ENCODE measurements at regions not wholly inside any gene's neighbourhood (a gene's known extent, or its start where the extent isn't known, plus 50 kb on each side); places are given as distances from the start of the nearest gene placed in this dataset.

GRCh38 chr5:21687621-21688020 is 1165.5 kb downstream of the CDH12 start:
- H3K27me3 ChIP-seq (ENCODE audit: control insufficient read depth, insufficient read depth, low read length): no peaks in the 10 kb centered on the region
- no peaks in the 10 kb centered on the region for H3K4me1 ChIP-seq (ENCODE audit: control insufficient read depth, insufficient read depth, low read length)
- no peak for DNase-seq
- H3K27ac ChIP-seq (ENCODE audit: low read length): no peak overlapping the region
- Mint-ChIP-seq H3K36me3 (no peaks in the 10 kb centered on the region), H3K9me3 (peaks cover 2 to 11% of the 10 kb centered on the region in 2 donors), H3K27ac (no peak overlapping the region), H3K4me1 (no peaks in the 10 kb centered on the region), H3K4me3 (no peak overlapping the region), H3K27me3 (ENCODE audit: low read depth in 2 of 2) (no peaks in the 10 kb centered on the region)
- ATAC-seq: no peak
- H3K36me3 ChIP-seq (ENCODE audit: control insufficient read depth, insufficient read depth, low read length): no peaks in the 10 kb centered on the region
- H3K4me3 ChIP-seq (ENCODE audit: low read length): no peak overlapping the region
- 74% methylated on average over 3 of the region's 5 CpGs for WGBS (ENCODE audit: insufficient coverage)
- intact Hi-C loops (cut with micrococcal nuclease): no loop called here
- no peak for TF ChIP-seq CTCF (IDR thresholded peaks at IDR 0.05)
- H3K9me3 ChIP-seq (ENCODE audit: control insufficient read depth, insufficient read depth, low read length): peaks cover 2% of the 10 kb centered on the region

GRCh38 chr5:21686706-21687105 is 1166.4 kb downstream of the CDH12 start:
- TF ChIP-seq CTCF (IDR thresholded peaks at IDR 0.05): no peak
- no peaks in the 10 kb centered on the region for H3K4me1 ChIP-seq (ENCODE audit: control insufficient read depth, insufficient read depth, low read length)

GRCh38 chr5:21685522-21685921 is 1167.6 kb downstream of the CDH12 start:
- no peak for ATAC-seq
- no peaks in the 10 kb centered on the region for H3K4me1 Mint-ChIP-seq
- no peak for DNase-seq
- Histone ChIP-seq H3K4me1 (ENCODE audit: control insufficient read depth, insufficient read depth, low read length) (no peaks in the 10 kb centered on the region), H3K9me3 (ENCODE audit: control insufficient read depth, insufficient read depth, low read length) (peaks cover 2% of the 10 kb centered on the region), H3K4me3 (ENCODE audit: low read length) (no peak overlapping the region), H3K36me3 (ENCODE audit: control insufficient read depth, insufficient read depth, low read length) (no peaks in the 10 kb centered on the region), H3K27ac (ENCODE audit: low read length) (no peak overlapping the region), H3K27me3 (ENCODE audit: control insufficient read depth, insufficient read depth, low read length) (no peaks in the 10 kb centered on the region)
- H3K27ac Mint-ChIP-seq: no peak overlapping the region
- no peaks in the 10 kb centered on the region for H3K36me3 Mint-ChIP-seq
- no peak for TF ChIP-seq CTCF (IDR thresholded peaks at IDR 0.05)
- peaks cover 4 to 8% of the 10 kb centered on the region in 2 donors for H3K9me3 Mint-ChIP-seq
- H3K4me3 Mint-ChIP-seq: no peak overlapping the region
- H3K27me3 Mint-ChIP-seq (ENCODE audit: low read depth in 2 of 2): no peaks in the 10 kb centered on the region
- intact Hi-C loops (cut with micrococcal nuclease): no loop called here
- WGBS (ENCODE audit: insufficient coverage): no CpG with 5 or more reads among the region's 4 CpGs

More at GRCh38 chr5:21686706-21687105, 1166.4 kb downstream of the CDH12 start:
- H3K27me3 Mint-ChIP-seq (ENCODE audit: low read depth in 2 of 2): no peaks in the 10 kb centered on the region
- no peak overlapping the region for H3K4me3 ChIP-seq (ENCODE audit: low read length)
- WGBS (ENCODE audit: insufficient coverage): 87% methylated on average over 3 of the region's 4 CpGs
- intact Hi-C loops (cut with micrococcal nuclease): no loop called here
- H3K4me1 Mint-ChIP-seq: no peaks in the 10 kb centered on the region
- peaks cover 2% of the 10 kb centered on the region for H3K9me3 ChIP-seq (ENCODE audit: control insufficient read depth, insufficient read depth, low read length)
- H3K36me3 ChIP-seq (ENCODE audit: control insufficient read depth, insufficient read depth, low read length): no peaks in the 10 kb centered on the region
- no peak overlapping the region for H3K27ac Mint-ChIP-seq
- no peak overlapping the region for H3K27ac ChIP-seq (ENCODE audit: low read length)
- peaks cover 4 to 6% of the 10 kb centered on the region in 2 donors for H3K9me3 Mint-ChIP-seq
- no peaks in the 10 kb centered on the region for H3K27me3 ChIP-seq (ENCODE audit: control insufficient read depth, insufficient read depth, low read length)
- H3K36me3 Mint-ChIP-seq: no peaks in the 10 kb centered on the region
- H3K4me3 Mint-ChIP-seq: no peak overlapping the region
- ATAC-seq (no peak), DNase-seq (no peak)

- TF ChIP-seq CTCF (IDR thresholded peaks at IDR 0.05): no peak
- Mint-ChIP-seq H3K36me3 (no peaks in the 10 kb centered on the region), H3K4me3 (no peak overlapping the region), H3K27ac (no peak overlapping the region), H3K9me3 (peaks cover 4 to 8% of the 10 kb centered on the region in 2 donors), H3K27me3 (ENCODE audit: low read depth in 2 of 2) (no peaks in the 10 kb centered on the region), H3K4me1 (no peaks in the 10 kb centered on the region)
- 57% methylated on average over 1 of the region's 1 CpG for WGBS (ENCODE audit: insufficient coverage)
- no peaks in the 10 kb centered on the region for H3K36me3 ChIP-seq (ENCODE audit: control insufficient read depth, insufficient read depth, low read length)
- no peak for ATAC-seq
- peaks cover 2% of the 10 kb centered on the region for H3K9me3 ChIP-seq (ENCODE audit: control insufficient read depth, insufficient read depth, low read length)
- H3K27me3 ChIP-seq (ENCODE audit: control insufficient read depth, insufficient read depth, low read length): no peaks in the 10 kb centered on the region
- intact Hi-C loops (cut with micrococcal nuclease): no loop called here
- no peak for DNase-seq
- H3K27ac ChIP-seq (ENCODE audit: low read length): no peak overlapping the region
- no peaks in the 10 kb centered on the region for H3K4me1 ChIP-seq (ENCODE audit: control insufficient read depth, insufficient read depth, low read length)
- H3K4me3 ChIP-seq (ENCODE audit: low read length): no peak overlapping the region
Measured at GRCh38 chr5:21684992-21685391, 1168.2 kb downstream of the CDH12 start.

Measured in natural killer cell (primary cell).